ENCODE measurements at regions not wholly inside any gene's neighbourhood (a gene's known extent, or its start where the extent isn't known, plus 50 kb on each side); places are given as distances from the start of the nearest gene placed in this dataset.

GRCh38 chr6:94344866-94345265 is 925.5 kb upstream of the EPHA7 start:
- Mint-ChIP-seq H3K27ac (no peak overlapping the region), H3K9me3 (peaks cover 4% of the 10 kb centered on the region), H3K4me1 (ENCODE audit: low read depth) (no peaks in the 10 kb centered on the region), H3K4me3 (no peak overlapping the region), H3K27me3 (ENCODE audit: low read depth) (no peaks in the 10 kb centered on the region), H3K36me3 (ENCODE audit: low read depth) (no peaks in the 10 kb centered on the region)
- DNase-seq = no peak
- CTCF ChIA-PET = no interaction called here
- intact Hi-C loops (cut with micrococcal nuclease) = no loop called here

GRCh38 chr6:94341173-94341572 is 921.8 kb upstream of the EPHA7 start:
- Mint-ChIP-seq H3K4me1 (ENCODE audit: low read depth) (no peaks in the 10 kb centered on the region), H3K27ac (no peak overlapping the region), H3K36me3 (ENCODE audit: low read depth) (no peaks in the 10 kb centered on the region), H3K27me3 (ENCODE audit: low read depth) (no peaks in the 10 kb centered on the region), H3K4me3 (no peak overlapping the region), H3K9me3 (peaks cover 7% of the 10 kb centered on the region)
- DNase-seq = no peak
- intact Hi-C loops (cut with micrococcal nuclease) = no loop called here
- CTCF ChIA-PET = no interaction called here

GRCh38 chr6:94323853-94324252 is 904.5 kb upstream of the EPHA7 start:
- H3K4me3 Mint-ChIP-seq = no peak overlapping the region
- H3K36me3 Mint-ChIP-seq (ENCODE audit: low read depth) = no peaks in the 10 kb centered on the region
- intact Hi-C loops (cut with micrococcal nuclease) = no loop called here

GRCh38 chr6:94300424-94301144 is 881.2 kb upstream of the EPHA7 start:
- Mint-ChIP-seq H3K4me1 (ENCODE audit: low read depth) (no peaks in the 10 kb centered on the region), H3K27ac (no peak overlapping the region), H3K4me3 (no peak overlapping the region), H3K36me3 (ENCODE audit: low read depth) (no peaks in the 10 kb centered on the region), H3K9me3 (peaks cover 5% of the 10 kb centered on the region), H3K27me3 (ENCODE audit: low read depth) (no peaks in the 10 kb centered on the region)
- DNase-seq = no peak
- CTCF ChIA-PET = no interaction called here
- intact Hi-C loops (cut with micrococcal nuclease) = no loop called here

More at GRCh38 chr6:94323853-94324252, 904.5 kb upstream of the EPHA7 start:
- Mint-ChIP-seq H3K9me3 (peaks cover 1% of the 10 kb centered on the region), H3K27me3 (ENCODE audit: low read depth) (no peaks in the 10 kb centered on the region), H3K27ac (no peak overlapping the region), H3K4me1 (ENCODE audit: low read depth) (no peaks in the 10 kb centered on the region)
- CTCF ChIA-PET = no interaction called here
- DNase-seq = no peak

- no peak overlapping the region for H3K27ac Mint-ChIP-seq
- H3K9me3 Mint-ChIP-seq = no peaks in the 10 kb centered on the region
- CTCF ChIA-PET = no interaction called here
Measured at GRCh38 chr6:94289131-94289530, 869.8 kb upstream of the EPHA7 start.

GRCh38 chr6:94278146-94278545 is 858.8 kb upstream of the EPHA7 start:
- H3K4me3 Mint-ChIP-seq = no peak overlapping the region
- H3K9me3 Mint-ChIP-seq = peaks cover 4% of the 10 kb centered on the region
- intact Hi-C loops (cut with micrococcal nuclease) = no loop called here
- H3K27ac Mint-ChIP-seq = no peak overlapping the region
- H3K27me3 Mint-ChIP-seq (ENCODE audit: low read depth) = no peaks in the 10 kb centered on the region
- no peaks in the 10 kb centered on the region for H3K4me1 Mint-ChIP-seq (ENCODE audit: low read depth)
- DNase-seq = no peak
- CTCF ChIA-PET = no interaction called here
- H3K36me3 Mint-ChIP-seq (ENCODE audit: low read depth) = no peaks in the 10 kb centered on the region

More at GRCh38 chr6:94289131-94289530, 869.8 kb upstream of the EPHA7 start:
- Mint-ChIP-seq H3K27me3 (ENCODE audit: low read depth) (no peaks in the 10 kb centered on the region), H3K36me3 (ENCODE audit: low read depth) (no peaks in the 10 kb centered on the region), H3K4me1 (ENCODE audit: low read depth) (no peaks in the 10 kb centered on the region), H3K4me3 (no peak overlapping the region)
- intact Hi-C loops (cut with micrococcal nuclease) = no loop called here
- no peak for DNase-seq

GRCh38 chr6:94272327-94272726 is 853.0 kb upstream of the EPHA7 start:
- Mint-ChIP-seq H3K4me3 (no peak overlapping the region), H3K4me1 (ENCODE audit: low read depth) (no peaks in the 10 kb centered on the region), H3K27ac (no peak overlapping the region), H3K9me3 (peaks cover 6% of the 10 kb centered on the region), H3K36me3 (ENCODE audit: low read depth) (no peaks in the 10 kb centered on the region), H3K27me3 (ENCODE audit: low read depth) (no peaks in the 10 kb centered on the region)
- DNase-seq = no peak
- intact Hi-C loops (cut with micrococcal nuclease) = no loop called here
- CTCF ChIA-PET = no interaction called here

- Mint-ChIP-seq H3K4me3 (no peak overlapping the region), H3K36me3 (ENCODE audit: low read depth) (no peaks in the 10 kb centered on the region), H3K9me3 (peaks cover 8% of the 10 kb centered on the region), H3K27ac (no peak overlapping the region), H3K4me1 (ENCODE audit: low read depth) (no peaks in the 10 kb centered on the region), H3K27me3 (ENCODE audit: low read depth) (no peaks in the 10 kb centered on the region)
- CTCF ChIA-PET = no interaction called here
- intact Hi-C loops (cut with micrococcal nuclease) = no loop called here
- DNase-seq = no peak
Measured at GRCh38 chr6:94270091-94270948, 851.0 kb upstream of the EPHA7 start.

GRCh38 chr6:94269256-94269655 is 849.9 kb upstream of the EPHA7 start:
- no peak for DNase-seq
- CTCF ChIA-PET = no interaction called here
- intact Hi-C loops (cut with micrococcal nuclease) = no loop called here
- Mint-ChIP-seq H3K9me3 (peaks cover 16% of the 10 kb centered on the region), H3K27ac (no peak overlapping the region), H3K4me1 (ENCODE audit: low read depth) (no peaks in the 10 kb centered on the region), H3K36me3 (ENCODE audit: low read depth) (no peaks in the 10 kb centered on the region), H3K4me3 (no peak overlapping the region), H3K27me3 (ENCODE audit: low read depth) (no peaks in the 10 kb centered on the region)

- Mint-ChIP-seq H3K9me3 (peaks cover 12% of the 10 kb centered on the region), H3K4me3 (no peak overlapping the region), H3K27ac (no peak overlapping the region), H3K4me1 (ENCODE audit: low read depth) (no peaks in the 10 kb centered on the region), H3K27me3 (ENCODE audit: low read depth) (no peaks in the 10 kb centered on the region), H3K36me3 (ENCODE audit: low read depth) (no peaks in the 10 kb centered on the region)
- intact Hi-C loops (cut with micrococcal nuclease) = no loop called here
- CTCF ChIA-PET = no interaction called here
- DNase-seq = no peak
Measured at GRCh38 chr6:94260765-94261164, 841.4 kb upstream of the EPHA7 start.

GRCh38 chr6:94254689-94255088 is 835.3 kb upstream of the EPHA7 start:
- Mint-ChIP-seq H3K9me3 (no peaks in the 10 kb centered on the region), H3K4me1 (ENCODE audit: low read depth) (no peaks in the 10 kb centered on the region), H3K27ac (no peak overlapping the region), H3K27me3 (ENCODE audit: low read depth) (no peaks in the 10 kb centered on the region), H3K4me3 (no peak overlapping the region), H3K36me3 (ENCODE audit: low read depth) (no peaks in the 10 kb centered on the region)
- DNase-seq = no peak
- CTCF ChIA-PET = no interaction called here
- intact Hi-C loops (cut with micrococcal nuclease) = no loop called here

- no peaks in the 10 kb centered on the region for H3K4me1 Mint-ChIP-seq (ENCODE audit: low read depth)
- H3K36me3 Mint-ChIP-seq (ENCODE audit: low read depth) = no peaks in the 10 kb centered on the region
- H3K27me3 Mint-ChIP-seq (ENCODE audit: low read depth) = no peaks in the 10 kb centered on the region
- CTCF ChIA-PET = no interaction called here
- H3K4me3 Mint-ChIP-seq = no peak overlapping the region
- intact Hi-C loops (cut with micrococcal nuclease) = no loop called here
- H3K9me3 Mint-ChIP-seq = no peaks in the 10 kb centered on the region
- no peak overlapping the region for H3K27ac Mint-ChIP-seq
- no peak for DNase-seq
Measured at GRCh38 chr6:94251878-94252277, 832.5 kb upstream of the EPHA7 start.

GRCh38 chr6:94245395-94245794 is 826.0 kb upstream of the EPHA7 start:
- Mint-ChIP-seq H3K36me3 (ENCODE audit: low read depth) (no peaks in the 10 kb centered on the region), H3K4me1 (ENCODE audit: low read depth) (no peaks in the 10 kb centered on the region), H3K9me3 (no peaks in the 10 kb centered on the region), H3K27me3 (ENCODE audit: low read depth) (no peaks in the 10 kb centered on the region), H3K4me3 (no peak overlapping the region), H3K27ac (no peak overlapping the region)
- no peak for DNase-seq
- CTCF ChIA-PET = no interaction called here
- intact Hi-C loops (cut with micrococcal nuclease) = no loop called here
